SHP77 (cell line): ENCODE measurements at regions not wholly inside any gene's neighbourhood (a gene's known extent, or its start where the extent isn't known, plus 50 kb on each side); places are given as distances from the start of the nearest gene placed in this dataset.

Experiments used
- DNase-seq, 2 experiments: peaks; one replicate each; lab custom pipeline; 2025; lab: John Stamatoyannopoulos, UW

DNA sequence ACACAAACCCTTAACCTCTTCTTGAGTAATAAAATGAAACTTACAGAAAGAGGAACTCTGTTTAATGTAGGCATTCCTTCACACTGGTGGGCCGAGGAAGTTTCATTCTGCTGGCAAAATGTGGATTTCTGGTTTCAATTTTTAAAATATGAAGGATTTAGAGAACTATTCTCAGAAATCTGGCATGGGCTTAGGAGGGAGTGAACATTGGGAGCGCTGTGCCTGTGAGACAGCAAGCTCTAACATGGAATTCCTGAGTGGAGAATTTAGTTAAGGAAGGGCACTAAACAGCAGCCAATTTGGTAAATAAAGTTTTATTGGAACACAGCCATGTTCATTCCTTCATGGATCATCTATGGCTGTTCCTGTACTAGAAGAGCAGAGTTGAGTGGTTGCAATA, 751.8 kb upstream of the IGFBP3 start:
- no peak for DNase-seq

- DNase-seq = no peak
Measured at GRCh38 chr7:46671108-46671769, 750.2 kb upstream of the IGFBP3 start.

- no peak for DNase-seq
Measured at GRCh38 chr7:46669028-46669427, 748.0 kb upstream of the IGFBP3 start.

DNA sequence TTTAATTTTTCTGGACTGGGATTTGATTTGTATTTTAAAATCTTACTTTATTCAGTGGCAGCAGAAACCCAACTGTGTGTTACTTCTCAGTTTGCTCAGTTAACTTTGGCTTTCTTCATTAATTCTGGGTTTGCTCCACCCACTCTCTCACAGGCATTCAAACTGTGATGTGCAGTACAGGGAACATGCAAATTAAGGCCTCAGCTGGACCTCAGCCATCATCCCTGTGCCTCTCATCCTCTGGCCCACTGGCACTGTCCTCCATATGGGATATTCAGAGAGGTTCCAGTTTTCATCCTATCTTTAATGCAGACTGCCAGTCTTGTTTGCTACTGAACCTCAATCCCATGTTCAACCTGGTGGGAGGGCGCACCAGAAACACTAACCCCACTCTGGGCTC, 743.4 kb upstream of the IGFBP3 start:
- no peak for DNase-seq

- DNase-seq = no peak
Measured at GRCh38 chr7:46663025-46663424, 742.0 kb upstream of the IGFBP3 start.

GRCh38 chr7:46661431-46661830, 740.4 kb upstream of the IGFBP3 start:
- no peak for DNase-seq

DNA sequence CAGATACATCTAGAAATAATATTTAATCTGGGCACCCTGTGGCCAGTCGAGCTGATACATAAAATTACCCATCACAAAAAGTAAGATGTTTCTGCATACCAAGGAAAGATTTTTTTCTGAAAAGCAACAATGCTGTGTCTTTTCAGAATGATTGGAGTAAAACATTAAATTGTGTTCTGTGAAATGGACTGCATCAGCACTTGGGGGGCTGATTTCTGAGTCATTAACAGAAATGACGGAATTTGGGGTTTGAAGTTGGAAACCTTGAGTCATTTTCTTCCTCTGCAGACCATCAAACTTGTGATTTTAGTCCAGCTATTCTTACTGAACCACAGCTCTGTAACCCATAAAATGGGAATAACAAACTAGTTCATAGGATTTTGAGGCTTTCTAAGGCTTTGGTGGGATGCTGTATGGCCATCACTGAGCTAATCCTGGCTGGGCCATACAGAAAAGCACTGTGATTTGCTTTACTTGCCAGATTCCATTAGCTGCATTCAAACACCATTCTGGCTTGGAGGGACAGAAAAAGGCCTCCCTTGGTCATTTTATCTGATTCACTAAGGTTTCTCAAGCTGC, 739.4 kb upstream of the IGFBP3 start:
- no peak for DNase-seq

GRCh38 chr7:46658281-46658680, 737.2 kb upstream of the IGFBP3 start:
- no peak for DNase-seq

DNA sequence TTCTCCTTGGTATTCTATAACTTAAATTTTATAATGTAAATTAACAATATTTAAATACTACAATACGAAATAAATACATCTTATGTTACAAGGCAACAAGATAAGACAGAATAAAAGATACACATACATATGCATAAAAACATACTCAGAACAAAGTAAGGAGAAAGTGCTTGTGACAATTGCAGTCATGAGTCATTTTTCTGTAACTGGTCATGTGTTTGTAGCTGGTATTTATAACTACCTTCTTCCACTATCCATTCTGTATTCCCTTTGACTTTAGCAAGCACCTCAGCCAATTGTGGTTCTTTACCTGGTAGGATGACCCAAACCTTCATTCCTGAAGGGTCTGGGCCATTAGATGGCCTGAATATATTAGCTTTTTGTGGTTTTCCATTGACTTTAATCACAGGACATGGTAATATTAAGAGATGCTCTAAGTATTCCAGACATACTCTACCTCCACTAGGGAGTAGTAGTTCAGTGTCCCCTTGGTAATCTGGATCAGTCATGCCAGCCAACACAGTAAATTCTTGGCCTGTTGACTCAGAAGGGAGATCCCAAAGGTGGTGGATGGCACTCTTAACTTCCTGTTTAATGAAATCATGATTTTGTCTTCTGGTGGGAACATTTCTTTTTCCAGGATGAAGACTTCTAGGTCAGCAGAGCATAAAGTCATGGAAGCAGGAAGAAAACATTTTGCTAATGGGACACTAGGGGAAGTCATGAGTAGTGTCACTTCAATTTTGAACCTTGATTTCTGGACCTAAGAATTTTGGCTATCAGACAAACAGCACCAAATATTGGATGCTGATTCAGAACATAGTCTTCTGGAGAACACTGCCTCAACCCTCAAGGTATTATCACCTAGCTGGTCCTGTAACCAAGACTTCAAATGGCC, 733.7 kb upstream of the IGFBP3 start:
- no peak for DNase-seq

GRCh38 chr7:46653848-46654247, 732.8 kb upstream of the IGFBP3 start:
- DNase-seq = no peak

DNA sequence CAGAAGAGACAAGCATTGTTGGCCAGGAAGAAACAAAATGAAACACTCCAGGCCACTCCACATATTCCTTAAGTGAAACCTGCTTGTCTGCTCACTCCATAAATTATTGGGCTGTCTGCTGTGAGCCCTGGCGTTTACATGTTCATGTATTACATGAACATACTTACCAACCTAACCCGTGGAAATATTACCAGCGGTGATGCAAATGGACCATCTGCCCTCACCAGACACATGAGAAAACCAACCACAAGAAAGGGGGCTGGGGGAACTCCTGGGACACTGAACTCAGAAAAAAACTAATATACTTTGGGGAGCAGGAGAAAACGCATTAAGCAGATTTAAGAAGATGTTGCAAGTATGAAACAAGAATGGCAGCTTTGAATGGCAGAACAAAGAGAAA, 731.2 kb upstream of the IGFBP3 start:
- DNase-seq = no peak

DNA sequence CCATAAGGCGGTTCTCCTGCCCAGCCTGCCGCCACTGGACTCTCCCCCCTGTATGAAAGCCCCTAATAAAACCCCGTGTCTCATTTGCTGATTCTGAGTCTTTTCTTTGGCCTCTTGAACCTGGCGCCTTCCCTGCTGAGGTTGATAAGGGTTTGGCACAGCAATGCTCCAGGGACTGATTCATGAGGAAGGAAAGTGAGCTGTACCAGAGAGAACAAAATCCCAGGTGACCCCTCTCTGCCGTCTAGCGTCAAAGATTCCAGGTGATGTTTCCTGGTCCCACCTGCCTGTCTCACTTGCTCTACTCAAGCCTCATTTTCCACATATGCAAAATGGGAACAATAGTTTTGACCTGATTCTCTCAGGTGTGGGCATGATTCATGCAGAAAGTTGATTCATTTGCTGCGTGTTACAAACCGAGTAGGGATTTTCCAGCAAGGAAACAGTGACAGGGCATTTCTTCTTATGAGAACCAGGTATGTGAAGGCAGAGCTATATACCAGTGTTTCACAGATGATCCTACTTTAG, 730.6 kb upstream of the IGFBP3 start:
- no peak for DNase-seq

DNA sequence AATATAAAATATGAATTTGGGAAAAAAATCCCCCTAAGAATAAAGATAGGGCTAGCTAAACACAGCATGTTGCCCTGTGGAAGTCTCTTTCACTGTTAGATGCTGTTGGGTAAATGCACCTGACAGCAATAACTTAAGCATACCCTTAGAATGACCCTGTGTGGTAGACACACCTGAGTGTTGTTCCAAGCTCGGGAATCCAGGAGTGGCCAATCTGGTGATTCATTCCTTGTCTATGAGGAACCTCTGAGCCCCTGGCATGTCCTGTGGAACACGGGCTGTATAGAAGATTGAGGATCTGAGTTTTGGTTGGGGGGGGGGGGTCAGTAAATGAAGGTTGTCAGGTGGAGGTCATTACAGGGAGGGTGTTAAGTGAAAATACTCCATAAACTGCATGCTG, 730.0 kb upstream of the IGFBP3 start:
- DNase-seq = no peak

GRCh38 chr7:46649876-46650275, 728.8 kb upstream of the IGFBP3 start:
- no peak for DNase-seq

DNA sequence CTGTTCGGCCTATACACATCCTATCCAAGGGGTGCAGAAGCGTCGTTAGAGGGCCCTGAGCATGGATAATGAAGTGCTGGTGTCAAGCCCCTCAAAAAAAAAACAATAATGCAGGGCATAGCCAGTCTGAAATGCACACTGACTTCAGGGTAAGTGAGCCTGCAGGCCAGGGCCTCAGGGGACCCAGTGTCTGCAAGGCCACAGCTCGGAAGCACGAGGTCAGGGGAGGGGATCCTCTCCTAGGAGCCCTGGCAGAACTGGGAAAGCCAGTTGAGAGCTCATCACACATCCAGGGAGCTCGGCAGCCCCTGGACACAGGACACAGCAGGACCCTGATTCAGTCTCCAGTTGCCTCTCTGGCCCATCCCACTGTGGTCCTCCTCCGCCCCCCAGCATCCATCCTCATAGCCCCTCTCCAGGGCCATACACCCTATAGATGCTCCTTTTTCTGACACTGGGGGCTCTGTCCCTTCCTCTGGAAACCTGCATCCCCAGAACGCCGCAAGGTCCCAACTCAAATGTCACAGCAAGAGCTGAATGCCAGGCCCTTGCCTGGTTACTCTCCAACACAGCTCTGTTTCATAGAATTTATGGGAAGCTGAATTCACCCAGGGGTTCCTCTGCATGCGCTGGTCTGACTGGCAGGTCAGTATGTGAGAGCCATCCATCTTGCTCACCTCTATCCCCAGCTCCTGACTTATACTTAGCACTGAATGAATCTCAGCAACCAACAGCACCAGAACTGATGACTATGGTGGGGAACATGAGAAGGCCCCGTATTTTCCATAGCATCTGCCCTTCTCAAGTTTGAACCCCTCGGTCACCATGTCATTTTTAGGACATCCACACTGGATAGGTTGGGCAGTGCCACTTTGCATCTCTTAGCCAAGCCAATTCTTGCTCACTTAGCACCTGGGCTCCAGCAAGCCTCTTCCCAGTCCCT, 717.0 kb upstream of the IGFBP3 start:
- DNase-seq = no peak

- DNase-seq = no peak
Measured at GRCh38 chr7:46636022-46636421, 715.0 kb upstream of the IGFBP3 start.

DNA sequence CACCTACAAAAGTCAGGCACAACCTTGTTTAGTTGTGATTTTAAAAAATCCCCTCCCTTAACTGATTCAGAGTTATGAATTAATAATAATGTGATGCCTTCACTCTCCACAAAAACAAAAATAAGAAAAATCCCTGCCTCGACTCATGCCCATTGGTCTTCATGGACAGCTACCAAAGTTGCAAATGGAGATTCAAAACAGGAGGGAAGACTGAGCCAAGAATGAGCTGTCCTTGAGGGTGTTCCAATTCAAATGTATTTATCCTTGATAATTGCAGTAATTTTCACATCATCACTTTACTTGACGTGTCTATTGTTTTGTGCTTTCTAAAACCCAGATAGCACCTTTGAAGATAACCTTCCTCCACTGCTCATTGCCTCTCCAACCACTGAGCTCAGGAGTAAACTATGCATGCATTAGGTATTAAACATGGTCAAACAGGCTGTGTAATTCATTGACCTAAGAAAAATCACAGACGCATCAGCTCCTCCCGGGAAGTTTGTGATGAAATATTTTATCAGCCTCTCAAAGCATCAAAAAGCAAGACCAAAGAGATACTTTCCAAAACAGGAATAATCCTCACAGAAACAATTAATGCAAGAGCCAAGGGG, 712.7 kb upstream of the IGFBP3 start:
- no peak for DNase-seq

DNA sequence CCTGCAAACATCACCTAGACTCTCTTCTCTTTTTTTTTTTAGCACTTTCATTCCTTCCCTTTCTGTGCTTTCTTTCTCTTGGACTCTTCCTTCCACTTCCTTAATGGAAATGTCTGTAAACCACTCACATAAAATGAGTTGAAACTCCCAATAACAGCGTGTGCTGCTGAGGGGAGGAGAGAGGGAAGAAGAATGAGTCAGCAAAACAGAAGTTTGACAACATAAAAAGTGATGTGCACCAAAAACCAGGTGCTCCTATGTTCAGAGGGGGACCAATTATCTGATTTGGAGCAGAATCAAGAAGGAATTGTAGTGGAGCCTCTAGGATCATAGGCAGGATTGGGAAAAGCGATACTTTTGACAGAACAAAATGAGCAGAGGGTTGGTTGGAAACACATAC, 712.1 kb upstream of the IGFBP3 start:
- no peak for DNase-seq

DNA sequence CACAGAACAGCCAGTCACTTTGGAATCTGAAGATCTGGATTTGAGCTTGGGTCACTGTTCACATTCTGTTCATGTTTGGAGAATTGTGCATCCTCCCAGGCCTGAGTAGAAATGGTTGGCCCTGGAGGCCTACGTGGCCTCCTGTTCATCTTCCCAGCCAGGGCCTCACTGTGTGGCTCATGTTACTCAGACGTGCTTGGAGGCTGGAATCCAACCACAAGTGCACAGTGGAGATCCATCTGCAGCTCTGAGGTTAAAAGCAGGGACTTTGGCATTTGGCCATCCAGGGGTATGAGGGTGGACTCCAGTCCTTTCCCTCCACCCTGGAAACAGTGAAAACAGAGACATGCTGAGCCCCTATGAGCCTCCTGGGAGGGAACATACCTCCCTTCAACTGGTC, 709.0 kb upstream of the IGFBP3 start:
- DNase-seq = peak in 1 of 2 experiments; percentile 43

DNA sequence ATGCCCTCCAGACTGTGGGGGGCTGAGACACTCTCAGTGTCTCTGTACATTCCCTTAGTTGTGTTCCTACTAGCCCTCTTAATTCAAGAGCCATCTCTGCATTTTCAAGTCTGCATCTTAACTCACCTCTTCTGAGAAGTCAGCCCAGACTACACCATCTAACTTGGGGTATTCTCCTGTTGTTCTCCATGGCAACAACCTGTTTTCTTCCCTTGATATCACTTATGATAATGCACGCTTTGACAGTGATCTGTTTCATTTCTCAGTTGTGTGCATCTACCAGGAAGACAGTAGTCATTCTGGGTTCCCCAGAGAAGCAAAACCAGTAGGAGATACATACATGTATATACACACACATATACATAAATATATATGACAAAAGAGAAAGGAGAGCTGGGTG, 707.3 kb upstream of the IGFBP3 start:
- no peak for DNase-seq

- peak; percentile 79 to 90 for DNase-seq
Measured at GRCh38 chr7:46626691-46627310, 705.7 kb upstream of the IGFBP3 start.
